Colon (tissue), 2 donors: ENCODE measurements at regions not wholly inside any gene's neighbourhood (a gene's known extent, or its start where the extent isn't known, plus 50 kb on each side); places are given as distances from the start of the nearest gene placed in this dataset.
A peak's percentile ranks its signal among the peaks of the same experiment; 100 is the strongest.
"Not testable (repeated sequence)": the region's sequence is repeated elsewhere in the genome, so short reads cannot be mapped to it uniquely, and the experiment has no call there.

Experiments used
- FAIRE-seq: peaks from 2 replicates; lab custom pipeline; 2012; peaks lifted over from hg19 to GRCh38; lab: Jason Lieb, UNC
- donor health status: control.
- donor health status: control.

DNA sequence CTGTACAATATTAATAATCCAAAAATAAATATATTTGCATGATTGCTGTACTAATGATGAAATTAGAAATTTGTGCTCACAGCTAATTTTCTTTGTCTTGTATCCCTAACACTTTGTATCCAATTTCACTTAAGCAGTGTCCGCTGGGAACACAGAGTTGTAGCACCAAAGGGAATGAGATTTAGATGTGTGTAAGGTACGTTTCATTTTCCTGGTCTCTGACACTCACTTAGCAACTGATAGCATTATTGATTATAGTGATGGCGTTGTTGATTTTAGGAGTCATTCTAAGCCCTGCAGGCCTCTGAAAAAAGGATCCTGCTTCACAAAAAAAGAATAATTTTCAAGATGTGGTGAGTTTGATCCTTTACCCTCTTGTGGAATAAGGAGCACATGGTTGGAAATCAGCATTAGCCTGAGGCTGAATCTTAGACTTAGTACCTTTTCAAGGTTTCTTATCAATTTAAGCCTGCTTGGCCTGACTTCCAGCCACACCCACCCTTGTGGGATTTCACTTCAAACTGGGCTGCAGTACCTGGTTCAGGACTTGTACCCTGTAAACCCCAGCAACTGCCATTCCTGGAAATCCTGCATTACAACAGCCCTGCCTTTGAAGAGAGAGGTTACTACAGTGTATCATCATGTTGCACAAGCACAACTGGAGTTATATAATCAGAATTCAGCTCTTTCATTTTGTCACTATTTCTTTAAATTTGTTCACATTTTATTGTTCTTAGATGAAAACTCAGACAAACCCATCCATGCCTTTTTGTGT is 116.2 kb downstream of the RND3 start:
- FAIRE-seq = no peak

DNA sequence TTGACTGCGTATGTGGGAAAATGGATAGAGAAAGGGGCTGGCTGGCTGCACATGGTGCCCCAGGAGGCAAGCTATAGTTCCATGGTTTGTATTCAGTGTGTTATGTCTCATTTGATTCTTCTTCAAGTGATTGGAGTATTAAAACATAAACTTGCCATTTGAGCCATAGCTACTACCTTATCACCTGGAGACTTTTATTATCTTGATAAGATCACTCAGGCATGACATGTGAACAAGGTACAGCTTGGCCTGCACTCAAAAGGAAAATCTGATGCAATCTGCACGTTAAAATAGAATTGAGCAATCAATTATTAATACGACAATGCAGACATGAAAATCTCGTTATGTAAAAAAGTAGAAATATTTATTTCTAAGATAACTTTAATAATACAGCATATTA is 116.9 kb downstream of the RND3 start:
- peak; percentile 10 for FAIRE-seq

DNA sequence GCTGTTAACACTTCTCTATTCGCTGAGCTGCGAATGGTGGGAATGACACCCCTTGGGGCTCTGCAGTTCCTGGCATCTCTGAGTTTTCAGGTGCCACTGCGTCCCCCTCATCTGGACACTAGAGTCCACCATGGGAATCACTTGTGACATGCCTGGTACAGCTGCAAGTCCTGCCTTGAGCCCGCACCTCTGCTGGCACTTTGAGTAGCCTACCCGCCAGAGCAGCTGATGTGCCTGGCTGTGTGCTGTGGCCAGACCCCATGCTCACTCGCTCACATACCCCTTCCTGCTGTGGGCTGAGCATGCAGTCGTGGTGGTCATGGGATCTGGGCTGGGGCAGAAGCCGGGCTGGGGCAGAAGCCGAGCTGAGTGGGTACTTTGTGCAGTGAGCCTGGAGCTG is 117.6 kb downstream of the RND3 start:
- no peak for FAIRE-seq

DNA sequence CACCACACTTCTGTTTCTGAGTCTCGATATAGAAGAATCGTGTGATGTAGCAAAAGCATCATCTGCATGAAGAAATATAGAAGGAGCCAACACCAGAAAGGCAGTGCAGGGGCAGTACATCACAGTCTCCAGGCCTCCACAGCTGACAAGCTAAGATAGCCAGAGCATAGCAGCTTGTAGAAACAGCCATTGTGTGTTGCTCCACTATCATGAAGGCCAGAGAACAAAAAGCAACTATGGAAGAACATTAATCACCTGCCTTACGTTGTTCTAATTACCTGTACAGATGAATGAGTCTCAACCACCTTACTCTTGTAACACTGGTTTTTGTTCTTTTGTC is 129.0 kb downstream of the RND3 start:
- FAIRE-seq = no peak

DNA sequence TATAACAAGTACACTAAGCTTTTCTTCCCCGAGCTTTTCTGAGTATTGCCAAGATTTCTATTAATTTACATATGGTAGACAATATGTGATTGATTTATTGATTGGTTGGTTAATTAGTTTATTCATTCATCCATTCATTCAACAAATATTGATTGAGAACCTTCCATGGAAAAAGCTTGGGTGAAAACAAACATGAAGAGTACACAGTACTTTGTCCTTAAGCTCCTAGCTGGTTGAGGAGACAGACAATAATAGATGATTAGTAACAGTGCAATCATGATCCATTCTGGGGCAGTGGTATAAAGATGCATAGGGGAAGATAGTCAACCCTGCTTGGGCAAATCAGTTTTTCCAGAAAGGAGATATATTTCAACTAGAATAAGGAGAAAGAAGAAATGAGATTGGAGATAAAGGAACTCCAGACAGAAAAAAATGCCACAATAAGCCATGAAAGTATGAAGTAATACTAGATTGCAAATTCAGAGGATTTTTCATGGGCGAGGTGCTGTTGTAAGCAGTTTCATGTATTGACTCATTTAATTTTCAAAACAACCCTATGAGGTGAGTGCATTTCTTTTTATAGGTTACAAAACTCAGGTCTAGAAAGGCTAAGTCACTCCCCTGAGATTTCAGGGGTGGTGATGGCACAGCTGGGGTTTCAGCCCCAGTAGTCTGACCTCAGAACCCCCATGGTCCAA is 129.5 kb downstream of the RND3 start:
- no peak for FAIRE-seq

DNA sequence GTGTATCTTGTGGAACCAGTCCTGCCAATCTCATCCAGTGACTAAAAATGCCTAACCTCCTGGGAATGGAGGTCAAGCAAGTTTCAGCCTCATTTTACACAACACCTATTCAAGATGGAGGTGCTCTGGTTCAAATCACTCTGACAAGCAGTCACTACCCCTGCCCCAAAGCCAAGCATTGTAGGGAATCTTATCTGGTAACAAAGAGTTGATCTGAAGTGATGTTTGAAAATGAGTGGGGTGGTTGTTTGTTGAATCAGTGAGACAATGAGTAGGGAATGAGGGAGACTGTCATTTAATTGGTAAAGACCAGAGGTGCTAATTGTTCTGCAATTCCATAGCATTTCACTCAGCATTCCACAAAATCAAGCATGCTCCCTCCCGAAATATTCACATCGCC is 132.0 kb downstream of the RND3 start:
- no peak for FAIRE-seq

DNA sequence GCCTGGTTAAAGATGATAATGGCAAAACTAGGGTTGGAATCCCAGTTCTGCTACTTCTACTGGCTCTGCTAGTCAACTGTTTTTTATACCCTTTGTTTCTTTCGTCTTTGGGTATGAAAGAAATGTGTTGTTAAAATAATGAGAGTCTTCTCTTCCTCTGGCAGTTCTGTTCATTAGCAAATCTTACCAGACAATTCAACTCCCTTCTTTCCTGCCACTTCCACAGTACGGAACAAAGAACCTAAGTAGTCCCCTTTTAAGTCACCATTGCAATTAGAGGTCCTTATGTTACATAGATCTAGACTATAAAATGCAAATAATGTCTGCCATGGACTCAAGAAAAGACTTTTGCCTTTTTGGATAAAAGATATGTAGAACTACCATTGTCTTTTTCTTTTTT is 134.1 kb downstream of the RND3 start:
- FAIRE-seq = no peak

DNA sequence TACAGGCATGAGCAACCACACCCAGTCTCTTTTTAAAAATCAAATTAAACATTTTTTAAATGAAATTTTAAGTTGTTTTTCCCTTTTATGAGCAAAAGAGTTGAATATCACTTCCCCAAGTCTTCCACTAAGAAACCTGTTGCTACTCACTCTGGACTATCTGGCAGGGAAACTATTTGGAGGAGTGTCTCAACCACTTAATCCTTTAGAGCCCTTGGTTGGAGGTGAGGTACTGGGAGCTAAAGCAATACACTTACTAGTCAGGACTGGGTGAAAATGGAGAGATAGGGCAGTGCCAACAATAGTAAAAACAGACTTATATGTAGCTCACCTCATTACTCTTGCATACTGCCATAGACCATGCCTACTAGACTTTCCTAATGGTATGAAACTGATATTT is 135.5 kb downstream of the RND3 start:
- no peak for FAIRE-seq

DNA sequence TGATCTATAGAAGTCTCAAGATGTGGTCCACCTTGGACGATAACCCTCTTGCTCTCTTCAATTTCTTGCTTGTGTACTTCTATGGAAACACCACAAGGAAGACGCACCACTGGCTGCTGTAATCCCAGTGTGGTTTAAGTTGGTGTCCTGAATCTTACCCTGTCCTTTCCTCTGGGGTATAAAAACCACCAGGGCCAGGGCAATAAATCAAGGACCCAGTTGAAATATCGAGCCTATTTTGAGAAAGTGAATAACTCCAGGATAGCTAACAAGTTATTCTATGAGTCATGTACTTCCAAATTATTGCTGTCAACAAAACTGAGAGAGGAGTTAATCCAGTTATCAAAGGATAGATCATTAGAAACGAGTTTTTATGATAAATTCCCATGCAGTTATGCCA is 137.0 kb downstream of the RND3 start:
- no peak for FAIRE-seq

DNA sequence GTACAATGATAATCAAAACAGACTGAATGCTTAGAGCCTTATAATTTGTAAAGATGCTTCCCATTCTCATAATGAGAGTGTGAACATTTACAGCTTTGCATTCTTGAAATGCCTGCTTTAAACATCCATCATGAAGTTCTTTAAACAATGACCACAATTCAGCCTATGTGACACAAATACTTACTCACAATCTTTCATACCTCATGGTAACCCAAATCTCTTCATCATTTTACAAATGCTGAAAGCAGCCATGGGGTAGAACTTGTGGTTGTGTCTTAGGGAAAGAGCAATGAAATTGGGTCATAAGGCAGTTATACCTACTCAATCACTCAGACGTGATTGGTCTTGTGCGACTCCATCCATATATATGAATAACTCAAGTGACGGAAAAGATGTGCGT is 140.7 kb downstream of the RND3 start:
- FAIRE-seq = no peak

DNA sequence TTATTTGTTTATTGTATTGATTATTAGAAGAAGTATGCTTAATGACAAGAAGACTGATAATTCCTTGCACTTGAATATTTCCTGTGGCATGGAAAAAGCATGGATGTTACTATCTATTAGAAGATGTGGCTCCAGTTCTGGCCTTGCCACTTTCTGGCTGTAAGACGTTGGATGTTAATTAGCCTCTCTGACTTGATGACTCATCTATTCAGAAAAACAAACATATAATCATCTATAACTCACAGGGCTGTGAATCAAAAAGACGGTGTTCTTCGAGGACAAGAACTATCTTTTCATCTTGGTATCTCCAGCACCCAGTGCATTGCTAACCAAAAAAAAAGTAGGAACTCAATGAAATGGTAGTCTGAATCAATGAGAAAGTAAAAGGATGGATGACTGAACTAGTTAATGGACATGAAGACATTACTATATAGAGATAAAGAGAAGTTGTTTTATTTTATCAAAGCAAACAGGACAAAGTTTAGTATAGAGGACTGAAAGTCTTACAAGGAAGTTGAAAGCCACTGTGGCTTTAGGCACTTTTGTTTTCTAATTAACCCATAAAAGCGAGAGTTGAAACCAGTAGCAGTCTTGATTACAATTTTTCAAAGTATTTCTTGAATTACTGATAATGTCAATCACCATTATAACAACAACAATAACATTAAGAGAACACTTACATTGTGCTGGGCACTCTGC is 145.3 kb downstream of the RND3 start:
- FAIRE-seq = no peak

DNA sequence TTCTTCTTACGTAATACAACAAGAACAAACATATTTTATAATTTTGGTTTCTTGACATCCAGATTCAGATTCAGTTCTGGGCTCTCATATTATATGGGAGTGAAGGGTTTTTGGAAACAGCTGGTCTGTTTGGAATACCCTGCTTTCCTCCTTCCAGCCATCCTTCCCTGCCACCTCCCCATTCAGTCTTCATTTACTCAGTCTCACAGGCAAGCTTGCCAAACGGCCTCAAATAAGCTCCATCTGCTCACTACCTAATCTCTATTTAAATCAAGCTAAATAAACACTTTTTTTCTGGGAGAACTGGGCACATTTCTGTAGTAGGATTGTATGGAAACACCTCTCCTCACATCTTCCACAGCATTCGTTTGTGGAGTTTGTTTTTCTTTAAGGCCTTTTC is 147.5 kb downstream of the RND3 start:
- no peak for FAIRE-seq

DNA sequence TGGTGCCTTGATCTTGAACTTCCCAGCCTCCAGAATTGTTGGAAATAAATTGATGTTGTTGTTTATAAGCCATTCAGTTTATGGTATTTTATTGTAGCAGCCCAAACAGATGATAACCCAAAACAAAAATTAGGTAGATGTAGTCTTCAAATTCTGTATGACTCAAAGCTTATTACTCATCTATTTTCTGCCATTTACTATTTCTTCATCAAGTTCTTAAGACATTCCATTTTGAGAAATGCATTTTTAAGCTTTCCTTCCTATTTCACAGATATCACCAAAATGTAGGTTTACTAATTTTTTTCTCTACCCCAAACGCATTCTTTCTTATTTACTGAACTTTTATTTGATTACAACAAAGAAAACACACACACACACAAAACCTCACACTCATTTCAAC is 148.2 kb downstream of the RND3 start:
- no peak for FAIRE-seq

DNA sequence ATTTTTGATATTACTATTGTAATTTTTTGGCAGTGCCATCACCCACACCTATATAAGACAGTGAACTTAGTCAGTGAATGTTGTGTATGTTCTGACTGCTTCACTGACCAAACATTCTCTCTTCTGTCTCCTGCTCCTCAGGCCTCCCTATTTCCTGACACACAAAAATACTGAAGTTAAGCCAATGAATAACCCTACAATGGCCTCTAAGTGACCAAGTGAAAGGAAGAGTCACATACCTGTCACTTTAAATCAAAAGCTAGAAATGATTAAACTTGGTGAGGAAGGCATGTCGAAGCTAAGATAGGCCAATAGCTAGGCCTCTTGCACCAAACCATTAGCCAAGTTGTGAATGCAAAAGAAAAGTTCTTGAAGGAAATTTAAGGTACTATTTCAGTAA is 151.9 kb downstream of the RND3 start:
- no peak for FAIRE-seq

DNA sequence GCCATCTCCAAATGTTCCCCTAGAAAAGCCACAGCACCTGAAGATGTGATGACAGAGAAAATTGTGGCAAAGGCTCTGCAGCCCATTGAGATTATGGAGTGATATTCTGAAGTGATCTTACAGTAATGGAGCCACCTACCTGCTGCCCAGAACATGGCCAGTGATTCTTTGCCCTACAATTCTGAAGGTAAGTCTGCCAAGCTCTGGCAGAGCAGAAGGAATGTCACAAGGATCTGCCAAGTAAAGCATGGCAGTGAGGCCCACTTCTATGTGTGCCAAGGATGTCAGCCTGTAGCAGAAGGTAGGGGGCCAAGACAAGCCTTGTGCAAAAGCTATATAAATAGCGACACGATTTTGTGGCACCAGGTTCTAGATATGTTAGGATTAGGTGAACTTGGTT is 155.1 kb downstream of the RND3 start:
- FAIRE-seq = no peak

DNA sequence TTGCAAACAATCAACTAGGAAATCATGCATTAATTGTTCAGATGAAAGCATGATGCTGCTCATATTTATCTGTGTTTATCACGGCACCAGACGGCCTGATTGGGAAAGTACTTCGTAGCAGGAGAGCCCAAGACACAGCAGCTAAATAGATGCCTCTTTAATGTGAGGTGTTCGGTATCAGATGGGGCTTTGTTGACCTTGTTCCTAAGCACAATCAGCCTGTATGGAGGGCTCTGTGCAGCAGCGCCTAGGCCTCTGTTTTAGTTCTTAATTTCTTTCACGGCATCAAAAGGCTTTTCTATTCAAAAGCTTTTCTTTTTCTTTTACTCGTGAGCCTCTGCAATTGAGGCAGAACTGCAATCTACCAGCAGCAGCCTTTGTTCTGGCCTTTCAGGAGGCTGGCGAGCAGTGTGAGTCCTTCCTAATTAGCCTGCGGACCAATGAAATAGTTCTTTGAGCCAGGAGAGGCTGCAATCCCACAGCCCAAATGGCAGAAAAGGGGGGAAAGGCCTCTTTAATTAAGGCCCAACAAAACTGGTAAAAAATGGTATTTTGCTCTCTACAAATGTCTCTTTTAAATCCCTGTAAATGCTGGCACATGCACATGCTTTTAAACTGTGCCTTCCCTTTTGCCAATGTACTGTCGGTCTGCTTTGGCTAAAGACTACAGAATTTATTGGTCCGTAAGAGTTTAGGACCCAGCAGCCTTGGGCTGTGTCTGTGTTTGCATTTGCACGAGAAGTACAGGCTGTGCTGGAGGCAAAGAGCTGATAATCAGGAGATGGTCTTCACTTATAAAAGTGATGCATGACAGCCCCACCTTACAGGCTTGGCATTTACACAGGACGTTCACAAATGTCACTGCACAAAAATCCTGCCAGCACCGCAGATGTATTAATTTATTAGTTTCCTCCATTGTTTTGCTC is 159.6 kb downstream of the RND3 start:
- FAIRE-seq = no peak

DNA sequence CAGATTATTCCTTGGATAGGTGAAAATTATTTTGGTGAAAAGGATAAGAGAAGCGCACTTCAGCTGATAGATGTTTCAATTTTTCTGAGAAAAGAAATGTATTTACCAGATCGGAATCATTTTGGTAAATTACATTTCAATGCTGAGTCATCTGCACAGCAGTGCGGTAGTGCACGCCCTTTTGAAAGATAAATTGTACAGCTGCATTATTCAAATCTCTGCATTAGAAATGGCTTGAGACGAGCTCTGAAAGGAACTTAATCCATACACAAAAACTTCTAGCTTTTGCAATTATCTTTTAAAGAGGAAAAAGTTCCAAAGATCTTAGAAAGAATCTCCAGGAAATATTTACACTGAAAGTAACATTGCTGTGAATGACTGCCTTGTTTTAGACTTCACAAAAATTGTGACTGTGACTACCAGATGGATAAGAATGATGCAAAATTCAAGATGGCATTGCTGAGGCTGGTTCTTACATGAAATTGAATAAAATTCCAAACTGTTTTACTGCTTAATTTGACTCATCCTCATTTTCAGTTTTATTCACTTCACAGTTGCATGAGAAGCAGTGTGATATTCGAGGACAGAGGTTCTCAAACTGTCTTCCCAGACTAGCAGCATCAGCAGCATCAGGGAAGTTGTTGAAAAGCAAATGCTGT is 161.7 kb downstream of the RND3 start:
- FAIRE-seq = no peak

DNA sequence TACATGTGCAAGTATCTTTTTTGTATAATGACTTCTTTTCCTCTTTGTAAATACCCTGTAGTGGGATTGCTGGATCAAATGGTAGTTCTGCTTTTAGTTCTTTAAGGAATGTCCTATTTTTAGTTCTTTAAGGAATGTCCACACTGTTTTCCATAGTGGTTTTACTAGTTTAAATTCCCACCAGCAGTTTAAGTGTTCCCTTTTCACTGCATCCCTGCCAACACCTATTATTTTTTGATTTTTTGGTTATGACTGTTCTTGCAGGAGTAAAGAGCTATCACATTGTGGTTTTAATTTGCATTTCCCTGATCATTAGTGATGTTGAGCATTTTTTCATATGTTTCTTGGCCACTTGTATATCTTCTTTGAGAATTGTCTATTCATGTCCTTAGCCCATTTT is 164.4 kb downstream of the RND3 start:
- FAIRE-seq = not testable (repeated sequence)

DNA sequence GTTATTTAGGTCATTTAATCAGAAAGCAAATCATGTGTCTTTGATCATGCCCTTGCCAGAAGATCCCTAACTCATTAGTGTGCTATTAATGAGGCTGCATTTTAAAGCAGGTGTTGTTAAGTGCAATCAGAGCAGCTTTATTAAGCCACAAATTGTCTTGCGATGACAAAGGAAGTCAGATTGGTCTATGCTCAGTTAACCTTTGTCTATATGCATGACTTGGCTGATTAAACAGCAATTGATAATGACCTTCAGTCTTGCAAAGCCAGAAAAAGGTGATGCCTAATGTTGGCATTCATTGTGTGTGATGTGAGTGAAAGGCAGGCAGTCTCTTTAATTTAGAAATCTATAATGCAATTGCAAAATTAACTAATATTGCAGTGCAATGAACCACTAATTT is 166.9 kb downstream of the RND3 start:
- no peak for FAIRE-seq

DNA sequence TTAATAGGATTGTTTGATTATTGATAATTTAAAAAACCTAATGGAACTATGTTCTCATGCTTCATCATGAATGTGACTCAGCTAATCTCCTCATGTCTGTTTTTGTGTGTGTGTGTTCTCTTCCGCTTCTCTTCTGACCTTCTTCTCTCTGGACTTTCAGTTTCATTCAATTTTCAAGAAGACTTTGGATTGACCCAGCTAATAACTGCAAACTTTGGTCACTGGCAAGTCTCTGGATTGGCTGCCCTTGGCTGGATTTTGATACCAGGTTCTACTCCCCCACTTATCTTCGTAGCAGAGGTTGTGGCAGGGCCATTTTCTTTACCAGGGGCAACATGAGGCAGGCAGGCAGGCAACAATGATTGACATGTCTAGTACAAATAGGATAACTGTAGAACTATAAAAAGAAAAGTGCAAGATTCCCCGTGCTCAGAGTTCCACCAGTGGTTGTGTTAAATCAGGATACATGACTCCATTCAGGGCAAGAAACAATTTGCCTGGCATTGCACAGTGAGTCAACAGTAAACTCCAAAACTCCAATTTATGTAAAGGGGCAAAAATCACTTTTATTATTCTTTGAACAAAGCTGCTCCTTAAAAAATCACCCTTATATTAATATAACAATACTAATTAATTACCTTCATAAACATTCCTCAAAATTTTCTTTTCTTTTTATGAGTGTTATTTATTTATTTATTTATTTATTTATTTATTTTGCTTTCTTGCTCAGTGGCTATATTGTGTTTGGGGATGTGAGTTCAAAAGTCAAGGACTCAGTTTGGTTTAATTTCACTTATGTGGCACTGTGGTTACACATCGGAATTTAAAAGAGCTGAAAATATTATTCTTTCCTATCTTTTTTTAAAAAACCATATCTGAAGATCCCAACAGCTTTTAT is 167.6 kb downstream of the RND3 start:
- no peak for FAIRE-seq

DNA sequence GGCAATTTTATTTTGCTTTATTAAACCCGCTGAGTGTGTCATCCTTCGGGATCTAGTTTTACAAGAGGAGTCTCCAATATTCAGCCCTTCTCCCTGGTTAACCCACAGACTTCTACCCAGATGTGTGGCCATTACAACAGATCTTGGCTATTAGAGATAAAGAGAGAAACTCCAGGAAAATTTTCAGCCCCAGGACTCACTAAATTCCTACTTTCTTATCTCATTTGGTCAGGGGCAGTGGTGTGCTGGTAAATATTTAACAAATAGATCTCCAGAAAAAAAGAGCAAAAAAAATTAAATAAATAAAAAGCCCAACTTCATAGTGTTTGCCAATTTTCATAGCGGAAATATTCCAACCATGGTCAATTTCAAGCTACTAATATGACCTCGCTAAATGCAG is 168.4 kb downstream of the RND3 start:
- FAIRE-seq = no peak
